A673 (cell line): ENCODE measurements at regions not wholly inside any gene's neighbourhood (a gene's known extent, or its start where the extent isn't known, plus 50 kb on each side); places are given as distances from the start of the nearest gene placed in this dataset.

Experiments used
- CTCF ChIP-seq: fragments of 300-800, 200-600 bp; sonication (generic); conservative IDR thresholded peaks from 2 replicates; pipeline ENCODE4 v1.5.1; 2017; ENCODE audit warnings: low read depth, mild to moderate bottlenecking, antibody characterized with exemption, low read length, moderate library complexity, mixed read lengths
- EZH2 ChIP-seq: fragments of 200-600 bp; sonication (generic); IDR thresholded peaks from 2 replicates; pipeline ENCODE4 v1.6.1; 2017; ENCODE audit warnings: borderline replicate concordance, low read depth, mild to moderate bottlenecking, mixed read lengths, antibody characterized with exemption, low read length; ENCODE audit not compliant: poor library complexity, severe bottlenecking

GRCh38 chr10:124282326-124282725 is 136.4 kb downstream of the OAT start:
- TF ChIP-seq CTCF (no peak), EZH2 (no peak)
